Middle frontal gyrus (tissue), 1 donor: ENCODE measurements at regions not wholly inside any gene's neighbourhood (a gene's known extent, or its start where the extent isn't known, plus 50 kb on each side); places are given as distances from the start of the nearest gene placed in this dataset.
"Not testable (repeated sequence)": the region's sequence is repeated elsewhere in the genome, so short reads cannot be mapped to it uniquely, and the experiment has no call there.

Source experiments
- DNase-seq: peaks from one replicate; pipeline ENCODE4 v3.0.0-alpha.2; 2015; ENCODE audit warnings: low spot score; ENCODE audit errors: extremely low spot score

GRCh38 chr3:8343058-8343457, 158.6 kb upstream of the LMCD1 start:
- DNase-seq, result no peak

DNA sequence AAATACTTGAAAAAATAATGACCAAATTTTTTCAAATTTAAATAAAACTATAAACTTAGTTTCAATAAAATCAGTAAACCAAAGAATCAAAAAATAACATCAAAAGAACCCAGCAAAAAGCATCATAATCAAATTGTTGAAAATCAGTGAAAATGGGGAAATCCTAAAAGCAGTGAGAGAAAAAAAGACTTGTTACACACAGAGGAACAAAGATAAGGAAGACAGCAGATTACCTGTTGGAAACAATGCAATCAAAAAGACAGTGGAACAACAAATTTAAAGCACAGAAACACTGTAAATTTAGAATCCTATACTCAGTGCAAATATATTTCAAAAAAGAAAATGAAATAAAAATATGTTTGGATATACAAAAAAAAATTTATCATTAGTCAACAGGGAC, 156.2 kb upstream of the LMCD1 start:
- no peak for DNase-seq

DNA sequence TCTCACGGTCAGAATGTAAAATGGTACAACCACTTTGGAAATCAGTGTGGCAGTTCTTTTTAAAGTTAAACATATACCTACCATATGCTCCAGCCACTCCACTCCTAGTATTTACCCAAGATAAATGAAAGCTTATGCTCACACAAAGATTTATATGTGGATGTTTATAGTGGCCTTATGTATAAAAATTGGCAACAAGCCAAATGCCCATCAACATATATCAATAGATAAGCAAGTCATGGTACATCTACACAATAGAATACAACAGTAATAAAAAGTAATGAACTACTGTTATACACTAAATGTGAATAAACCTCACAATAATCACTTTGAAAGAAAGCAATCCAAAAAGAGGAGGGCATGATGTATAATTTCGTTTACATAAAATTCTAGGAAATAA, 153.5 kb upstream of the LMCD1 start:
- no peak for DNase-seq

- no peak for DNase-seq
Measured at GRCh38 chr3:8352475-8352874, 149.1 kb upstream of the LMCD1 start.

DNA sequence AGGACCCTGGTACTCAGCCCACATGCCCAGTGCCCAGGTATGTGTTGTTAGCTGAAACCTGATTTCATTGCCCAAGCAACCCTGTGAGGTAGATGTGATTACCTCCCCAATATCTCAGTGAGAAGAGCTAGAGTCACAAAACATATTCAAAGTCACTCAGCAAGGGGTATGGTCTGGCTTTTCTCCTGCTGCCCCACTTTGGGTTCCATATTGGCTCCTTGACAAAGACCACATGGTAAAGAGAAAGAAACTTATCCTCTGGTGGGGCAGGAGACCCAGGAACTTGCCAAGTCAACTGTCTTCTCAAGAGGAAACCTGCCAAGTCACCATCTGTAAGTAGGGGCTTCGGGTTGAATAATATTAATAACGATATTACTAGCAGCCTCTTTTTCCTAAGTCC, 148.3 kb upstream of the LMCD1 start:
- no peak for DNase-seq

- DNase-seq, result no peak
Measured at GRCh38 chr3:8355346-8355745, 146.3 kb upstream of the LMCD1 start.

GRCh38 chr3:8356066-8356465, 145.6 kb upstream of the LMCD1 start:
- DNase-seq, result not testable (repeated sequence)

DNA sequence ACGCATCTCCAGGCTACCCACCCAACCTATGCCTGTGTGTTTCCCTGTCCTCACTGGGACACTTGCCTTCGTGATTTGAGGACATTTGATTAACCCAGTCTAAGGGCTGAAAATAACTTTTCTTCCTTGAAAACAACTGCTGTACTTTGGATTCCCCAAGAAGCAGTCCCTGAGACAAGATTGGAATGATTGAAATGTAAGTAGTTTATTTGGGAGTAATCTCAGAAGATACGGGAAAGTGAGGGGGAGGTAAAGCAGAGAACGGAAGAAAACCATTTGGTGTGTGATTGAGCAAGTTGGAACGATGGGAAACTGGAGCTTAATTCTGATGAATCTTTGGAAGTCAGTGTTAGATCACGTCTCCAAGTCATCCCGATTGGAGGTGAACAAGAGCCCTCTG, 143.8 kb upstream of the LMCD1 start:
- no peak for DNase-seq

DNA sequence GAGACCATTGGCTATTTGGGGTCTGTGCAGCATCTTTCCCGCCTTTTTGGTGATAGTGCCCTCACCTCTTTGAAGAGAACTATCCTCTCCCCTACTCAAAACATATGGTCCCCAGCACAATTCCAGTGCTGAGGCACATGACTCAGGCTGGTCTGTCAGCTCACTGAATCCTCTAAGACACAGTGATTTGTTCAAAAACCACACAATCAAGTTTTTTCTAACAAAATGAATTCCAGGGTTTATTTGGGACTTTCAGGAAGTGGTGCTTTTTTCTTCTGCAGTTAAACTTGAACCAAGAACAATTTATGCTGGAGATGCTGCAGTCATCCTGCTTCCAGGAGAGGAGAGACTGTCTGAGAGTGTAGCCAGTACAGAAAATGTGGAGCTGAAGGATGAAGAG, 142.5 kb upstream of the LMCD1 start:
- no peak for DNase-seq

- DNase-seq, result no peak
Measured at GRCh38 chr3:8363200-8363599, 138.4 kb upstream of the LMCD1 start.

- no peak for DNase-seq
Measured at GRCh38 chr3:8365541-8365940, 136.1 kb upstream of the LMCD1 start.

DNA sequence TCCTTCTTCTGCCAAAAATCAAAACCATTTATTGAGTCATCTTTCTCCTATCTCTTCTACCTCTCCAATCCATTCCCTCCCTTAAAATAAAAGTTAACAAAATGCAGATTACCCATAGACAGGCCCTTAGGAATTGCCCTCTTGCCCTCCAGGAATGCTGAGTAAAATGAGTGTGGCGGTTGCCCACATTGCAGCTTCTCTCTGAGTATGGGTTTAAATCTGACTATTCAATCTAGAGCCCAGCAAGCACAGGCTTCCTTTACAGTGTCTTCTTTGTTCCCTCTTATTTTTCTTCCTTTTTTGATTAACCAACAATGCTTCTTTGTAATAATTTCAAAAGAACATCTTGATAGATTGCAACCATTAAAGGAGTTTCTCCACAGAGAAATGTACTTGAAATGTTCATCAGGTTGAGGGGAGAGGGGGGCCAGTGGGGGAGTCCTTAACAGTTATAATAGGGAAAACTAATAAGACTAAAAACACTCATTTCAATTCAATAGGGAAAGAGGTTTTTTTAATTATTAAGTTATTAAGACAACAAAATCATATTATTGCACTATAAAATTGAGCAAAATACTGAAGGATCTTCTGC, 135.3 kb upstream of the LMCD1 start:
- DNase-seq, result no peak

GRCh38 chr3:8368598-8368997, 133.0 kb upstream of the LMCD1 start:
- no peak for DNase-seq

DNA sequence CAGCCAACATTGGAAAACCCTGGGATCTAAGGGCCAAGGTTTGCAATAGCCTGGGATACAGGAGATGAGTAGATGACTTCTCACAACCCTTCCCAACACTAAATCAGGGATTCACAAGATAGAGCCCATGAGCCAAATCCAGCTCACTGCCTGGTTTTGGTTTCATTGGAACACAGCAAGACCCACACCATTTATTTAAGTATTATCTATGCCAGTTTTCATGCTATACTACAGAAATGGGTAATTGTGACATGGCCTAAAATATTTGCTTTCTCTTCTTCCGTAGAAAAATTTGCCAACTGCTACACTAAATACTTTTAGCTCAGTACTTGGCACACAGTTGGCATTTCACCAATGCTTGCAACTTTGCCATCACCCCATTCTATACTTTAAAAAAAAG, 132.0 kb upstream of the LMCD1 start:
- DNase-seq, result no peak

- no peak for DNase-seq
Measured at GRCh38 chr3:8371085-8371551, 130.5 kb upstream of the LMCD1 start.

- DNase-seq, result no peak
Measured at GRCh38 chr3:8371960-8372463, 129.6 kb upstream of the LMCD1 start.

GRCh38 chr3:8380904-8381704, 120.5 kb upstream of the LMCD1 start:
- no peak for DNase-seq

GRCh38 chr3:8385848-8386620, 115.6 kb upstream of the LMCD1 start:
- no peak for DNase-seq

- DNase-seq, result no peak
Measured at GRCh38 chr3:8387571-8387970, 114.1 kb upstream of the LMCD1 start.

GRCh38 chr3:8399686-8400085, 101.9 kb upstream of the LMCD1 start:
- DNase-seq, result no peak

- no peak for DNase-seq
Measured at GRCh38 chr3:8400911-8401310, 100.7 kb upstream of the LMCD1 start.

DNA sequence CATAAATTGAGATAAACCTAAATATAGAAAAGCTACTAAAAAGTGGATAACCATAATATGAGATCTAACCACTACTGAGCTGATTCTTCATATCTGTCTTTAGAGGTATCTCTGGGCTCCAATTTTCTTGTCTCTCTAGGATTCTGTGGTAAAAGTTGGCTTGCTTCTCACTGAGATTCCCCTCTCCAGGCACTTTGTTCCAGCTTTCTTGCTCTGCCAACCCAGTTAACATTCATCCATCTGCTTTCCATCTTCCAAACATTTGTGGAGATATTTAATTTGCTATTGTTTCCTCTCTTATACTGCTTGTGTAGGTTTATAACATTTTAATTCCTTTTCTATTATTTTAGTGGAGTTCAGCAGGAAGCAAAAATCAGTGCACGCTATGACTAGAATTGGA, 97.6 kb upstream of the LMCD1 start:
- DNase-seq, result no peak
